ENCODE measurements at regions not wholly inside any gene's neighbourhood (a gene's known extent, or its start where the extent isn't known, plus 50 kb on each side); places are given as distances from the start of the nearest gene placed in this dataset.

- TF ChIP-seq POLR2A (IDR thresholded peaks at IDR 0.05; ENCODE audit: low read length) (no peak), PHF8 (IDR thresholded peaks at IDR 0.05; ENCODE audit: borderline replicate concordance, low read depth) (no peak), CTCF (IDR thresholded peaks at IDR 0.05) (no peak), EP300 (IDR thresholded peaks at IDR 0.05) (no peak), TP53 (CRISPR knock-in tag; IDR thresholded peaks at IDR 0.05) (no peak), KDM1A (IDR thresholded peaks at IDR 0.05; ENCODE audit: low read depth) (no peak), USF2 (IDR thresholded peaks at IDR 0.05) (no peak), ESRRA (IDR thresholded peaks at IDR 0.05; ENCODE audit: borderline replicate concordance, low read length) (no peak), CBX8 (IDR thresholded peaks at IDR 0.05) (no peak), BHLHE40 (IDR thresholded peaks at IDR 0.05; ENCODE audit: low read depth, low read length) (no peak), E2F6 (IDR thresholded peaks at IDR 0.05; ENCODE audit: borderline replicate concordance, low read depth) (no peak), CEBPB (IDR thresholded peaks at IDR 0.05) (no peak), MAX (IDR thresholded peaks at IDR 0.05) (no peak)
Observed at GRCh38 chr10:83373671-83374070, 765.6 kb upstream of the GHITM start.

Measured in A549 (cell line).